ENCODE measurements at regions not wholly inside any gene's neighbourhood (a gene's known extent, or its start where the extent isn't known, plus 50 kb on each side); places are given as distances from the start of the nearest gene placed in this dataset.
"Not testable (repeated sequence)": the region's sequence is repeated elsewhere in the genome, so short reads cannot be mapped to it uniquely, and the experiment has no call there.

DNA sequence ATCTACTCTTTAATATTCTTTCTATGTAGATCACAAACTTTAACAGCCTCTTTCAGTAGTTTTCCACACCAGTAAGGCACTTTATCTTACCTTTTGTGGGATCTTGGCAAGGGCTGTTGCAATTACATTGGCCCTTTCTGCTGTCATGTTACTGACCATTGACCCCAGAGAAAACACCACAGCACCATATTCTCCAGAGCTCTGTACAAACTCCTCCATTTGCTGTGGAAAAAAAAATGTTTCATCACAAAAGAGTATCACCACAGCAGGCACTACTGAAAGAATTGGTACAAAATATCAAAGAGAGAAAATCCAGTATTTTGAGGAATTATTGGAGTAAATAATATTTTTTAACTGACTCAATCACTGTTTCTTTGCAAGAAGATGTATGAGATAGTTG is 62.3 kb upstream of the UGT2A3 start:
- H3K9ac ChIP-seq (ENCODE audit: insufficient read depth in 1 of 2, low read depth in 2 of 2, low read length in 2 of 2); FAIRE-seq; H3K36me3 ChIP-seq (ENCODE audit: control insufficient read depth, insufficient read depth, low read length); H3K27ac ChIP-seq (ENCODE audit: extremely low read depth, low read depth, low read length); H3K4me2 ChIP-seq (ENCODE audit: insufficient read depth, low read length); POLR2A ChIA-PET; H2AFZ ChIP-seq (ENCODE audit: low read depth, low read length); BruUV-seq (replicated peaks); H4K20me1 ChIP-seq (replicated peaks; ENCODE audit: control insufficient read depth, insufficient read depth, low read length); H3K27me3 ChIP-seq (ENCODE audit: control insufficient read depth in 2 of 2, insufficient read depth in 2 of 2, low read length in 2 of 2); H3K9me3 ChIP-seq (replicated peaks; ENCODE audit: control insufficient read depth, insufficient read depth, low read depth, low read length); DNase-seq (ENCODE audit: extremely low read depth in 1 of 4, low spot score in 3 of 4); CTCF ChIA-PET (ENCODE audit: low intra/inter-chr PET ratio); H3K9me1 ChIP-seq (ENCODE audit: control insufficient read depth, insufficient read depth, low read length); intact Hi-C loops (cut with micrococcal nuclease); H3K4me3 ChIP-seq; ATAC-seq; H3K4me1 ChIP-seq (replicated peaks in 1 of 2; ENCODE audit: control insufficient read depth in 2 of 2, insufficient read depth in 2 of 2, low read length in 2 of 2); in situ Hi-C loops (cut with MboI); H3K79me2 ChIP-seq (ENCODE audit: control insufficient read depth, insufficient read depth, low read length): not testable (repeated sequence)

DNA sequence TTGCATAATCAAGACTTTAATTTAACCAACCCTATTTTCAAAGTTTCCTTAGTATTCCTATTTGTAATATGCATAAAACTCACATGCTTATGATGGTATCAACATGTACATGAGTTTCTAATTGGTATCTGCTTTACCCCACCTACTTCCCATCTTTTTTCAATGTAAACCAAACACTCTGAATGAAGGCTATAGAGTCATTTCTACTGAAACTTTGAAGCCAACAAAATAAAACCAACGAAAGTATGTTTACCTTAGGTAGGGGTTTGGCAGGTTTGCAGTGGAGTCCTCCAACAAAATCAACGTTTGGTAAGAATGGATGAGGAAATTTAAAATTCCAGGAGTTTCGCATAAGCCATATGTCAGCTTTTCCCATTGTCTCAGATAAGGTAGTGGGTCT is 66.4 kb upstream of the UGT2A3 start:
- H3K9me1 ChIP-seq (ENCODE audit: control insufficient read depth, insufficient read depth, low read length); H3K9me3 ChIP-seq (replicated peaks; ENCODE audit: control insufficient read depth, insufficient read depth, low read depth, low read length); BruUV-seq (replicated peaks); H3K4me1 ChIP-seq (replicated peaks in 1 of 2; ENCODE audit: control insufficient read depth in 2 of 2, insufficient read depth in 2 of 2, low read length in 2 of 2); ATAC-seq; DNase-seq (ENCODE audit: extremely low read depth in 1 of 4, low spot score in 3 of 4); H3K9ac ChIP-seq (ENCODE audit: insufficient read depth in 1 of 2, low read depth in 2 of 2, low read length in 2 of 2); in situ Hi-C loops (cut with MboI); H3K4me3 ChIP-seq; H3K36me3 ChIP-seq (ENCODE audit: control insufficient read depth, insufficient read depth, low read length); H3K79me2 ChIP-seq (ENCODE audit: control insufficient read depth, insufficient read depth, low read length); CTCF ChIA-PET (ENCODE audit: low intra/inter-chr PET ratio); H3K27me3 ChIP-seq (ENCODE audit: control insufficient read depth in 2 of 2, insufficient read depth in 2 of 2, low read length in 2 of 2); H3K4me2 ChIP-seq (ENCODE audit: insufficient read depth, low read length); H3K27ac ChIP-seq (ENCODE audit: extremely low read depth, low read depth, low read length); POLR2A ChIA-PET; intact Hi-C loops (cut with micrococcal nuclease); H4K20me1 ChIP-seq (replicated peaks; ENCODE audit: control insufficient read depth, insufficient read depth, low read length); FAIRE-seq; H2AFZ ChIP-seq (ENCODE audit: low read depth, low read length): not testable (repeated sequence)
- WGBS (ENCODE audit: insufficient coverage, low coverage, missing lambda C conversion rate) = 2% methylated on average over 3 of the region's 3 CpGs

DNA sequence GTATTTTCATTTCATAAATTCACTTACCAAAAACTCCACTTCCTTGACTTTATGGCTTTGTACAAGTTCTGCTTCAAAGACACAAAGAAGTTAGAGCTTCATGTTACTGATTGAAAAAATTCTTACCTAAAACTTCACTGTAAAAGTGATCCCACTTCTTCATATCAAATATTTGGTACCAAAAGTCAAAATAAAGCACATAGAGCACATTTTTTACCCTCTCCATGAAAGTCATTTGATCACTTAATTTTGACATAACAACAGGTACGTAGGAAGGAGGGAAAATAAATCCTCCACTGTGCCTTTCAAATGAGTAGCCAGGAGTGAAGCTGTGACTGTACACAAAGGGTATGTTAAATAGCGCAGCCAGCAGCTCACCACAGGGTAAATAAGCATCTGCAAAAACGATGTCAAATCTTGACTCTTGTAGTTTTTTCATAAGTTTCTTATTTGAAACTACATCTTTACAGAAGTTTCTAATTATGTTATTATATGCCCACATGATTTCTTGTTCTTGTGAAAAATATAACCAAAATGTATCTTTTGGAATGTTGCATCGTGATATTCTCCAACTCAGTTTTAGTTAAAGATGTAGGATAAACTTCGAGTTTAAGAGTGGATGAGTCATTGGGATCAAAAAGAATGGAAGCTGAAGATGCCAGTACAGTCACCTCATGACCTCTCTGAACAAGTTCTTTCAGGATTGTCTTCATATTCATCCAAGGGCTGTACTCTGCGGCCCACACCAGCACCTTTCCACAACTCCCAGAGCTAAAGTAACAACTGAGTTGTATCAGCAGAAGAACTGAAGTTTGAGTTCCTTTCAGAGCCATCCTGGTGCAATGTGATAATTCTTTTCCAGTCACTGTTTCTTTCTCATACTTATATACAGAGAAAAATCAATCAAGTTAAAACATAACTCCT is 68.2 kb upstream of the UGT2A3 start:
- not testable (repeated sequence) for H3K4me3 ChIP-seq, FAIRE-seq

DNA sequence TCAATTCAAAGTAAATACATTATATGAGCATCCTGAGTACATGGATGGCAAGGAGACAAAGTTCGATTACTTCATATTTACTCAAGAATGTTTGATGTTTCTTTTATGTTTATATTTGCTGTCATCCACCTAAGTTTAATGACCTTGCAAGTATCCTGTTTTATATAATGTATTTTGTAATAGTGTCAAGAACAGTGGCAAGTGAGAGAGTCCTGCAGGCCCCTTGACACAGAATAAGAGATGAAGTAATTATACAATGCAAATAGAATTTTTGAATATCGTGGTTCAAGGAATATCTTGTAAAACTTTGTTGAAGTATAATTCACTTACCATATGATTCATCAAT is 68.8 kb upstream of the UGT2A3 start:
- H3K4me1 ChIP-seq (replicated peaks in 1 of 2; ENCODE audit: control insufficient read depth in 2 of 2, insufficient read depth in 2 of 2, low read length in 2 of 2); H3K27me3 ChIP-seq (ENCODE audit: control insufficient read depth in 2 of 2, insufficient read depth in 2 of 2, low read length in 2 of 2); H3K4me2 ChIP-seq (ENCODE audit: insufficient read depth, low read length); H3K36me3 ChIP-seq (ENCODE audit: control insufficient read depth, insufficient read depth, low read length); H3K79me2 ChIP-seq (ENCODE audit: control insufficient read depth, insufficient read depth, low read length); H3K4me3 ChIP-seq; H3K9ac ChIP-seq (ENCODE audit: insufficient read depth in 1 of 2, low read depth in 2 of 2, low read length in 2 of 2); BruUV-seq (replicated peaks); CTCF ChIA-PET (ENCODE audit: low intra/inter-chr PET ratio); ATAC-seq; FAIRE-seq; DNase-seq (ENCODE audit: extremely low read depth in 1 of 4, low spot score in 3 of 4); H4K20me1 ChIP-seq (replicated peaks; ENCODE audit: control insufficient read depth, insufficient read depth, low read length); H2AFZ ChIP-seq (ENCODE audit: low read depth, low read length); in situ Hi-C loops (cut with MboI); H3K9me1 ChIP-seq (ENCODE audit: control insufficient read depth, insufficient read depth, low read length); H3K27ac ChIP-seq (ENCODE audit: extremely low read depth, low read depth, low read length); H3K9me3 ChIP-seq (replicated peaks; ENCODE audit: control insufficient read depth, insufficient read depth, low read depth, low read length): not testable (repeated sequence)
- intact Hi-C loops (cut with micrococcal nuclease) = loop anchor here (10.0 kb wide), 1 partner anchor 526 kb away; no protein-coding TSS in a partner anchor
- POLR2A ChIA-PET = interaction anchor here (0.6 kb wide), 1 partner anchor 9 kb away, joined by 3 read pairs; no protein-coding TSS in a partner anchor
- WGBS (ENCODE audit: insufficient coverage, low coverage, missing lambda C conversion rate) = 0% methylated on average over 2 of the region's 2 CpGs

More for the DNA sequence above, 68.2 kb upstream of the UGT2A3 start:
- H3K36me3 ChIP-seq (ENCODE audit: control insufficient read depth, insufficient read depth, low read length); H3K4me1 ChIP-seq (replicated peaks in 1 of 2; ENCODE audit: control insufficient read depth in 2 of 2, insufficient read depth in 2 of 2, low read length in 2 of 2); H3K9me3 ChIP-seq (replicated peaks; ENCODE audit: control insufficient read depth, insufficient read depth, low read depth, low read length); ATAC-seq; H3K4me2 ChIP-seq (ENCODE audit: insufficient read depth, low read length); H3K27ac ChIP-seq (ENCODE audit: extremely low read depth, low read depth, low read length); DNase-seq (ENCODE audit: extremely low read depth in 1 of 4, low spot score in 3 of 4); H4K20me1 ChIP-seq (replicated peaks; ENCODE audit: control insufficient read depth, insufficient read depth, low read length); H2AFZ ChIP-seq (ENCODE audit: low read depth, low read length); H3K9ac ChIP-seq (ENCODE audit: insufficient read depth in 1 of 2, low read depth in 2 of 2, low read length in 2 of 2); H3K27me3 ChIP-seq (ENCODE audit: control insufficient read depth in 2 of 2, insufficient read depth in 2 of 2, low read length in 2 of 2); in situ Hi-C loops (cut with MboI); H3K9me1 ChIP-seq (ENCODE audit: control insufficient read depth, insufficient read depth, low read length); H3K79me2 ChIP-seq (ENCODE audit: control insufficient read depth, insufficient read depth, low read length); CTCF ChIA-PET (ENCODE audit: low intra/inter-chr PET ratio); BruUV-seq (replicated peaks): not testable (repeated sequence)
- intact Hi-C loops (cut with micrococcal nuclease) = loop anchor here (10.0 kb wide), 1 partner anchor 525 kb away; no protein-coding TSS in a partner anchor
- POLR2A ChIA-PET = interaction anchor here (0.6 kb wide), 1 partner anchor 10 kb away, joined by 3 read pairs; no protein-coding TSS in a partner anchor
- WGBS (ENCODE audit: insufficient coverage, low coverage, missing lambda C conversion rate) = 5% methylated on average over 6 of the region's 6 CpGs

Data from K562 (cell line).